HUES6 (cell line): ENCODE measurements at regions not wholly inside any gene's neighbourhood (a gene's known extent, or its start where the extent isn't known, plus 50 kb on each side); places are given as distances from the start of the nearest gene placed in this dataset.

Experiments
- H3K27ac ChIP-seq: 2 replicates; pipeline ENCODE4 v1.7.0; 2013; ENCODE audit warnings: low read depth, mild to moderate bottlenecking, low read length, inconsistent platforms
- H3K27me3 ChIP-seq: 2 replicates; pipeline ENCODE4 v1.6.1; 2013; ENCODE audit warnings: low read length; ENCODE audit not compliant: control insufficient read depth, insufficient read depth
- H3K36me3 ChIP-seq: 2 replicates; pipeline ENCODE4 v1.6.1; 2013; ENCODE audit warnings: low read length; ENCODE audit not compliant: control insufficient read depth, insufficient read depth
- H3K4me1 ChIP-seq: 2 replicates; pipeline ENCODE4 v1.6.1; 2013; ENCODE audit warnings: low read length; ENCODE audit not compliant: control insufficient read depth, insufficient read depth
- H3K4me3 ChIP-seq: 2 replicates; pipeline ENCODE4 v1.5.1; 2013; ENCODE audit warnings: low read depth, low read length
- H3K9ac ChIP-seq: one replicate; pipeline ENCODE4 v1.6.1; 2013; ENCODE audit warnings: mild to moderate bottlenecking, low read length
- H3K9me3 ChIP-seq: 2 replicates; pipeline ENCODE4 v1.6.1; 2013; ENCODE audit warnings: low read depth, low read length; ENCODE audit not compliant: control insufficient read depth, insufficient read depth

DNA sequence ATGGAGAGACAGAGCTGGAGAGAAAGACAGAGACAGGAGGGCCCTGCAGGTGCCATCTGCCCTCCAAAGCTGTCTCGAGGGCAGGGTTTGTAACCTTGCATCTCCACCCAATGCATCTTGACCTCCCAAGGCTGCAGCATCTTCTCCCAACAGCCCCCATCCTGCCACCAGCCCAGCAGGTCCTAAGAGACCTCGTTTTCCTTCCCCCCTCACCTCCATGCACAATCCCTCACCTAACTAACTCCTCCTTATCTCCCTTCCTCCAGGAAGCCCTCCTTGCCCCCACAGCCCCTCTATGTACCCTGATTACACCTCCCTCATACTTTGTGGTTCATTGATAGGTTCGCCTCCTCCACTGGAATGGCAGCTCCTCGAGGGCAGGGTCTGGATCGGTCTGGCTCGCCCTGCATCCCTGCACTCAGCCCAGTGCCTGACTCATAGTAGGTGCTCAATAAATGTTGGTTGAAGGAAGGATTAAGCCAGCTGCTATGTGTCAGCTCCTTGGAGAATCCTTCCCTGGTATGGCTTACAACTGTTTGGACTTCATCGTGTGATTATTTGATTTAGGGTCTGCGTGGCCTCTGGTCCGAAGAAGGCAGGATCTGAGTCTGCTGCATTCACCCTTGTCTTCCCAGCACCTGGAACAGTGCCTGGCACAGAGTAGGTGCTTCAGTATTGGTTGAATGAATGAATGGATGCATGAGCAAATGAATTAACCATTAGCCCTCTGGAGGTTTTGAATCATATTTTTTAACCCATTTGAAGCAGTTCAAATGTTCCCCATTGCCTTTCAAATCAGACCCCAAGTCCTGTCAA lies 105.6 kb upstream of the PTPN1 start:
- Histone ChIP-seq H3K4me1 (no peaks in the 10 kb centered on the region; the same call in 1 of the 2 replicates), H3K27me3 (no peaks in the 10 kb centered on the region), H3K4me3 (no peak overlapping the region), H3K27ac (no peak overlapping the region), H3K36me3 (no peaks in the 10 kb centered on the region), H3K9ac (no peak overlapping the region), H3K9me3 (no peaks in the 10 kb centered on the region)

DNA sequence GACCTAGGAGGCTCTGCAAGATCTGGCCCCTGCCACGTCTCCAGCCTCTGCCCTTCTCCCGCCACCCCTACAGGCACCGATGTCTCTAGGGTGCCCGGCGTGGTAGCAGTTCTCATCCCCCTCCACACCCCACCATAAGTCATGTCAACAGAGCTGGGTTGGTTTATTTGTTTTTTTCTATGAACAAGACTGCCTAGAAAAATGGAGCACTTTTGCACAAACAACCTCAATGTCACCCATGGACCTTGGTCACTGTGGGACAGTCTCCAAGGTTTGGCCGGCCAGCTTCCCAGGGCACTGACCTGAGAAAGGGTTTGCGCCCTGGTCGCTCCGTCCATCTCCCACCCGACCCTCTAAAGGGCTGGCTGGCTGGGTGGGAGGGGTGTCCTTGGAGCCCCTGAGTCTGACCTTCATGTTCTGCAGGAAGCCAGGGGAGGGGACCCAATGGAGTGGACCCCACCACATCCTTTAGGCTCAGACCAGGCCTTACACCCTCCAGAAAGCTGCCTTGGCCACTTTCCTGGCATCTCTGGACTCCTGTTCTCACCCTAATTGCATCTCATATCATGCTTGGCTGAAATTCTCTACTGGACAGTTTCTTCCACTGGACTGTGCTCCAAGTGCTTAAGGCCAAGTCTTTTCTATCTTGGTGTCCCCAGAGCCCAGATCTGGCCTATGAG lies 104.8 kb upstream of the PTPN1 start:
- Histone ChIP-seq H3K36me3 (no peaks in the 10 kb centered on the region), H3K27ac (no peak overlapping the region), H3K9me3 (peaks cover 3% of the 10 kb centered on the region; the same call in 1 of the 2 replicates), H3K9ac (no peak overlapping the region), H3K4me1 (no peaks in the 10 kb centered on the region; the same call in 1 of the 2 replicates), H3K27me3 (no peaks in the 10 kb centered on the region), H3K4me3 (no peak overlapping the region)

DNA sequence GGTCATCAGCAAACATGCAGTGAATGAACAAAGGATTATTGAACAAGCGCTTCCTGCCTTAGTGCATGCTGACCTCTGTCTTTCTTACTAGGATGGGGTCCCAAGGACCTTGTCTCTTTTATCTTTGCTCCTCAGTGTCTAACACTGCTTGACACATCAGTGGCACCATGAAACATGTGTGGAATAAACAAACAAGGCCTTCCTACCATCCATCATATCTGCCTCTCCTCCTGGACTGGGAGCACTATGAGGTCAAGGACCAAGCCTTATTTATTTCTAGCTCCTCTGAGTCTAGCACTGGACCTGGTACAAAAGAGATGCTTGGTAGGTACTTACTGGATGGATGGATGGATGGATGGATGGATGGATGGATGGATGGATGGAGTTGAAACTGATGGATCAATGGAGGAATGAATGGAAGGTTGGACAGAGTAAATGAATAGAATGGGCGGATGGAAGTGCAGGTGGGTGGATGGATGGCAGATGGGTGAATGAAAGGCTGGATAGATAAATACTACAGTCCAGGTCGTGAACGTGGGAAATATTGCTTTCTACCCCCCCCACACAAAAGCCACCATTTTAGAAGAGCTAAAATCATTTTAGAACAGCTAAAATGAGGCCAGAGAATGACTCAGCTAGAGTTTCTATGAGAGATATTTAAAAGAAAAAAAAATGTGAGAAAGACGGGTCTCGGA lies 104.1 kb upstream of the PTPN1 start:
- Histone ChIP-seq H3K27ac (no peak overlapping the region), H3K4me1 (no peaks in the 10 kb centered on the region; the same call in 1 of the 2 replicates), H3K4me3 (no peak overlapping the region), H3K36me3 (no peaks in the 10 kb centered on the region), H3K9ac (no peak overlapping the region), H3K9me3 (peaks cover 5% of the 10 kb centered on the region; the same call in 1 of the 2 replicates), H3K27me3 (no peaks in the 10 kb centered on the region)

DNA sequence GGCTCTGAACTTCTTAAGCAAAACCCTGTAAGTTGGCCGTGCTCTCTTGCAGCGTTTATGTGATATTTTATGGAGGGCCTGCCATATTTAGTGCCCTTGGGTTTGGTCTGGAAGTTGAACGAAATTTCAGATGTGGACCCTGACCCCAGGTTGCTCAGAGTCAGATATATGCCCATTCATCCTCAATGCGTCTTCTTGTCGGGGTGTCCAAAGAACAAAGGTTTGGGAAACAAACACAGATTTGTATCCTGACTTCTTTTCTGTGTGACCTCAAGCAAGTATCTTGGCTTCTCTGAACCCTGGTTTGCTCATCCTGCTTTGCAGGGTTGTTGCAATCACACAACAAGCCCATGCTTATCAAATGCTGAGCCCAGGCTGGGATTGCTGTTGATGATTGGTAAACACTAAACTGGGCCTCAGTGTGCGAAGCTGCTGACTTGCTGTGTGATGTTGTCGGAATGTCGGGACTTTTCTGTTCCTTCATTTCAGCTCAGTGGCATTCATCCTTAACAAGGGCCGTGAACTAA lies 103.5 kb upstream of the PTPN1 start:
- Histone ChIP-seq H3K9ac (no peak overlapping the region), H3K27me3 (no peaks in the 10 kb centered on the region), H3K9me3 (peaks cover 5% of the 10 kb centered on the region; the same call in 1 of the 2 replicates), H3K4me1 (peaks cover 2% of the 10 kb centered on the region; the same call in 1 of the 2 replicates), H3K36me3 (no peaks in the 10 kb centered on the region), H3K4me3 (no peak overlapping the region), H3K27ac (no peak overlapping the region)

DNA sequence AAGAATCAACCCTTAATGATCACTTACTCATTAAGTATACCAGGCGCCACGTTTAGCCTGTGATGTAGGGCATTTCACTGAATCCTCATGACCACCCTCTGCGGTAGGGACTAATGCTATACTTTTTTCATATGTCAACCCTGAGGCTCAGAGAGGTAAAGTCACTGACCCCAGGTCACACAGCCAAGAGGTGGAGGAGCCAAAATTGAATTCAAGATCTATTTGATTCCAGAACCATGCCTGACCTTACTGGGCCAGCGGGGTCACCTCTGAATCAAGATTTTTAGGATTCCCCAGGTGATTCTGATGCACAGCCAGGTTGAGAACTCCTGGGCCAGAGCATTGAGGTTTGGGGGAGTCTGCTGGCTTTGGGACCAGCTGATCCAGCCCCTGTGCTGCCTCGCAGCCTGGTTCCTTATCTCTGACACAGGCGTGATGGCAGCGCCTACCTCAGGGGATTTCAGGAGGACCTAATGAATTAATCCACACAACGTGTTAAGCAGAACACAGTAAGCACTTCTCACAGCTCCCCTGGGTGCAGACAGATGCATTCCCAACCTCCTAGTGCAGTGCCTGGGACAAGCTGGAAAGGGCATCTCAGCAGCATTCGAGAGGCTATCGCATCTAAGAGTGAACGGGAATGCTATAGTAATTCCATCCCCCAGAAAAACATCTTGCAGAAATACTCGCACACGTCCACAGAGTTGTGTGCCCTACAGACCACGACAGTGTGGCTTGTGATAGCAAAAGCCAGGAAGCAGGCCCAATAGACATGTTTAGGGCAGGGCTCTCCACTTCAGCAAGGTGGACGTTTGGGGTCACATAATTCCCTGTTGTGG lies 101.4 kb upstream of the PTPN1 start:
- Histone ChIP-seq H3K4me1 (peaks cover 17% of the 10 kb centered on the region), H3K36me3 (no peaks in the 10 kb centered on the region), H3K27ac (no peak overlapping the region), H3K9me3 (peaks cover 8% of the 10 kb centered on the region), H3K9ac (no peak overlapping the region), H3K27me3 (no peaks in the 10 kb centered on the region), H3K4me3 (no peak overlapping the region)

DNA sequence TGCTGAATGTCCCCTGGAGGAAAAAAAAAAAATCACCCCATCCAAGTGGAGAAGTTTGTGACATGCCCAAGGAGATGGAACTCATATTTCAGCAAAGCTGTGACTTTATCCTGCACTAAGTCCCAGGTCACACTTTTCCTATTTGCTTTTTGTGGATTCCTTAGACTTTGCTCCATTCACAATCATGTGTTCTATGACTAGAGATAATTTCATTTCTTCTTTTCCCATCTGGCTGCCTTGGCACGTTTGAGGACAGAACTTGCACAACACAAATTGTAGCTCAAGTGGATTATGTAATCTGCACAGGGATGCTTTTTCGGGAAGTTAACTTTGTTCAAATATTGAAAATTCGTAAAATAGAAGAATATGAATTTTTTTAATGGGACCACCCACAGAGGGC lies 100.7 kb upstream of the PTPN1 start:
- H3K4me3 ChIP-seq: no peak overlapping the region

DNA sequence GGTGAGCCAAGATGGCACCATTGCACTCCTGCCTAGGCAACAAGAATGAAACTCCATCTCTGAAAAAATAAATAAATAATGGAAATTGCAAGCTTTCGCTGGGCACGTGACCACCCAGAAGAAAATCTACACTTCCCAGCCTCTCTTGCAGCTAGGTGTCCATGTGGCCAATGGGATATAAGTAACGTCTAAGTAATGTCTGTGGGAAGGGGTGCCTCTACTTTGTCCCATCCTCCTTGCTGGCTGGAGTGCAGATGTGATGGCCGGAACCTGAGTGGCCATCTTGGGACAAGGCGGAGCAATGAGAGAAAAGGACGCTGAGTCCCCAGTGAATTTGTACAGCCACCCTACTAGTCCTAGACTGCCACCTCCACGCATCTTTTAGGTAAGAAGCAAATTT lies 99.8 kb upstream of the PTPN1 start:
- H3K27me3 ChIP-seq: no peaks in the 10 kb centered on the region
- H3K4me3 ChIP-seq: no peak overlapping the region
- no peaks in the 10 kb centered on the region for H3K36me3 ChIP-seq
- H3K4me1 ChIP-seq: peaks cover 21% of the 10 kb centered on the region
- no peak overlapping the region for H3K9ac ChIP-seq
- H3K27ac ChIP-seq: no peak overlapping the region
- peaks cover 14% of the 10 kb centered on the region for H3K9me3 ChIP-seq

More for the DNA sequence above, 100.7 kb upstream of the PTPN1 start:
- no peaks in the 10 kb centered on the region for H3K27me3 ChIP-seq
- no peak overlapping the region for H3K9ac ChIP-seq
- H3K36me3 ChIP-seq: no peaks in the 10 kb centered on the region
- H3K4me1 ChIP-seq: peaks cover 17% of the 10 kb centered on the region
- peaks cover 14% of the 10 kb centered on the region for H3K9me3 ChIP-seq
- no peak overlapping the region for H3K27ac ChIP-seq

DNA sequence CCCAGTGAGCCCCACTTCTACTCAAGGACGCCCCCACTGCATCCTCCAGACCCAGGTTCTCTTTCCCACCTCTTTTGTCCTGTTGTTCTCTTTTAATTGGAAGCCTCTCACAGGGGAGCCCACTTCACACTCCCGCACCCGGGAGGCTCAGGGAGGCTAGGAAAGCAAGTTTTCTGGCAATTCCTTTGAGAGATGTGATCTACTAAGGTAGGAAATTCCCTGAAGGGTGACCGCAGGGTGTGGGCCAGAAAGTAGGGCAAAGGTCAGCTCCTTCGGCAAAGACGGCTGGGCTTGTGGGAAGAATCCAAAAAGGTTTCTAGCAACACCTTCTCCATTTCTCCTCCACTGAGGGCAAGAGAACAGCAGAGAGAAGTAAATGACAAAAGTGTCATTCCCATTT lies 98.1 kb upstream of the PTPN1 start:
- Histone ChIP-seq H3K36me3 (no peaks in the 10 kb centered on the region), H3K4me1 (peaks cover 29% of the 10 kb centered on the region), H3K9me3 (peaks cover 14% of the 10 kb centered on the region), H3K9ac (no peak overlapping the region), H3K27ac (no peak overlapping the region), H3K27me3 (no peaks in the 10 kb centered on the region), H3K4me3 (no peak overlapping the region)

DNA sequence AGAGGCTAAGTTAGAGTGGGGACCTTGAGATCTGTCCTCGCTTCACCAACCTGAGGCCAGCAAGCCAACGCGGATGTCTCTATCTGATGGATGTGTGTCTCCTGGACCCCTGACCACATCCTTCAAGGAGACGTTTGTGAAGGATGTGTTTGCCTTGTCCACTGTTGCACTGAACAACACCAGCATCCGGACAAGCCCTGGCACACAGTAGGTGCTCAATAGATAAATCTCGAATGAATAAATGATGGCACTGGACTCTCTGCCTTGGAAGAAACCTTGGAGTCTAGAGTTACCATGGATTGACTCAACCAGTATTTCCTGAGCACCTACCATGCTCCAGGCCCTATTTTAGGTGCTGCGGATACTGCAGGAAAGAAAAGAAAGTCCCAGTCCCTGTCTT lies 97.7 kb upstream of the PTPN1 start:
- H3K27ac ChIP-seq: no peak overlapping the region
- H3K4me3 ChIP-seq: no peak overlapping the region
- peaks cover 14% of the 10 kb centered on the region for H3K9me3 ChIP-seq
- no peaks in the 10 kb centered on the region for H3K36me3 ChIP-seq
- peaks cover 29% of the 10 kb centered on the region for H3K4me1 ChIP-seq
- no peak overlapping the region for H3K9ac ChIP-seq
- H3K27me3 ChIP-seq: no peaks in the 10 kb centered on the region

DNA sequence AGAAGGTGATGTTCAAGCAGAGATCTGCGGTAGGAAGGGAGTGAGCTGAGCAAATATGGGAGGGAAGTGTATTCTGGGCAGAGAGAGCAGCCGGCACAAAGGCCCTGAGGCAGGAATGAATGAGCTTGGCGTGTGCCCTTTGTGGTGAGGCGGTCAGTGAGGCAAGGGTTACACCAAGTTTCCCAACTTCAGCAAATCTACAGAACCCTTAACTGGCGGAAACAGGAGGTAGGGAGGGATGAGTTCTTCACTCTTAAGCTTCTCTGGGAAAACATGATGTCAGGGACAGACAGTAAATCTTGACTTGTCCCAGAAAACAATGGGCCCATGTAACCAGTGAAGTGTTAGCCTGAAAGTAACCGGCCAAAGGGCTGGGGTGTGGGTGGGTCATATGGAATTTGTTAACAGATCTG lies 97.1 kb upstream of the PTPN1 start:
- Histone ChIP-seq H3K9ac (no peak overlapping the region), H3K27ac (no peak overlapping the region), H3K36me3 (no peaks in the 10 kb centered on the region), H3K27me3 (no peaks in the 10 kb centered on the region), H3K4me1 (peaks cover 29% of the 10 kb centered on the region), H3K4me3 (no peak overlapping the region), H3K9me3 (peaks cover 14% of the 10 kb centered on the region)
